Hepatocyte (in vitro differentiated cells): ENCODE measurements at regions not wholly inside any gene's neighbourhood (a gene's known extent, or its start where the extent isn't known, plus 50 kb on each side); places are given as distances from the start of the nearest gene placed in this dataset.

ENCODE experiments used
- DNase-seq: peaks from one replicate; pipeline ENCODE4 v3.0.0-alpha.2; 2016; ENCODE audit warnings: low spot score
- H2AFZ ChIP-seq: fragments of 200-600 bp; sonication (generic); 2 replicates; pipeline ENCODE4 v1.6.0; 2016; ENCODE audit warnings: antibody characterized with exemption, mild to moderate bottlenecking
- H3K27ac ChIP-seq: fragments of 200-600 bp; sonication (generic); 2 replicates; pipeline ENCODE4 v1.5.1; 2016; ENCODE audit warnings: mild to moderate bottlenecking
- H3K27me3 ChIP-seq: fragments of 200-600 bp; sonication (generic); 2 replicates; pipeline ENCODE4 v1.6.1; 2016
- H3K36me3 ChIP-seq: fragments of 200-600 bp; sonication (generic); replicated peaks from 2 replicates; pipeline ENCODE4 v1.5.1; 2016; ENCODE audit warnings: low read depth; ENCODE audit not compliant: insufficient read depth
- H3K4me1 ChIP-seq: fragments of 200-600 bp; sonication (generic); 2 replicates; pipeline ENCODE4 v1.5.1; 2016; ENCODE audit warnings: mild to moderate bottlenecking, moderate library complexity; ENCODE audit not compliant: insufficient read depth
- H3K4me2 ChIP-seq: fragments of 200-600 bp; sonication (generic); 2 replicates; pipeline ENCODE4 v1.6.0; 2016
- H3K4me3 ChIP-seq: fragments of 200-600 bp; sonication (generic); 2 replicates; pipeline ENCODE4 v1.5.1; 2016; ENCODE audit warnings: mild to moderate bottlenecking
- H3K79me2 ChIP-seq: fragments of 200-600 bp; sonication (generic); 2 replicates; pipeline ENCODE4 v1.6.0; 2017; ENCODE audit warnings: mild to moderate bottlenecking
- H3K9me2 ChIP-seq: fragments of 200-600 bp; sonication (generic); replicated peaks from 2 replicates; pipeline ENCODE4 v1.6.0; 2017; ENCODE audit warnings: mild to moderate bottlenecking; ENCODE audit not compliant: insufficient read depth
- H3K9me3 ChIP-seq: fragments of 200-600 bp; sonication (generic); 2 replicates; pipeline ENCODE4 v1.5.1; 2016; ENCODE audit warnings: low read depth, mild to moderate bottlenecking
- H4K20me1 ChIP-seq: fragments of 200-600 bp; sonication (generic); 2 replicates; pipeline ENCODE4 v1.6.0; 2016; ENCODE audit warnings: mild to moderate bottlenecking; ENCODE audit not compliant: insufficient read depth, poor library complexity, severe bottlenecking
- EZH2 ChIP-seq: fragments of 200-600 bp; sonication (generic); IDR thresholded peaks from 2 replicates; pipeline ENCODE4 v1.6.1; 2016; ENCODE audit warnings: antibody characterized with exemption, mild to moderate bottlenecking, borderline replicate concordance
- EZH2phosphoT487 ChIP-seq: fragments of 200-600 bp; sonication (generic); IDR thresholded peaks from one replicate; pipeline ENCODE4 v1.6.1; 2018; ENCODE audit warnings: antibody characterized with exemption, mild to moderate bottlenecking, low read depth, moderate library complexity; ENCODE audit not compliant: unreplicated experiment, severe bottlenecking
- WGBS: methylation state at CpG from one replicate; pipeline ENCODE4 v1.1.6; 2016; ENCODE audit warnings: low lambda C conversion rate; ENCODE audit errors: missing lambda C conversion rate; 5-methylcytosine and 5-hydroxymethylcytosine counted together
- TF ChIP-seq, protein P1 (sequence below): fragments of 200-600 bp; sonication (generic); IDR thresholded peaks from 2 replicates; pipeline ENCODE4 v1.5.1; 2016; ENCODE audit warnings: antibody characterized with exemption, mild to moderate bottlenecking; ENCODE audit not compliant: poor library complexity

DNA sequence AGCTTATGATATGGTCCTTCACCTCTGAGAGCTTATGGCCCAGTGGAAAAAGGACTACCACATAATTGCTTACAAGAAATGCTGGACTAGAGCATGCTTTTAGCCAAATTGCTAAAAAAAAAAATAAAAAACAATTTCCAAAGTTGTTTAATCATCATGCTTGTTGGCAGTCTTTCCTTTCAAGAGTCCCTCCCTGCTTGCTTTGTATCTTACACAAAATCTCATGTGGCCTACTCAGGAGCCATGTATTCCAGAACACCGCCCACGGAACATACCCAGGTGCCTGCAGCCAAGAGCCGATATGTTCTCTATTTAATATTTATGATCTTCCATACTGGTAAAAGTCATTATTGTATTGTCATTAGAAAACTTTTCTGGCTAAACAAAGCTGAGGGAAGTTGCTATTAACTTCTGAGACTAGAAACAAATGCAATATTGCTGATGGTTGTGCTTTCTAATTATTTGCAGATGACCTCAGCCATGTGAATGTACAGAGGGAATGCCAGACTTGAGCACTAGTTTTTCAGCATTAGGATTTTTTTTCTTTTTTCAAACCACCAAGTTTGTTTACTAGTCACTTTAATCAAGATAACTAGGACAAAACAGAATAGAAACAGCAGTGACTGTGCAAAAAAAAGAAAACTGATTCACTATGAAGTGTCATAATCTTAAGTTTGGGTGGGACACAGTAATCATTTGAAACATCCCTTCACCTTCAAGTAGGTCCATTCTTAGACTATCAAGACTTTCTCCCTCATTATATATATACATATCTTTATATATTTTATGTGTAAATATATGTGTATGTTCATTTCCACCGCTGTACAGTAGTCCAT lies 129.3 kb upstream of the GORAB start:
- H3K79me2 ChIP-seq = no peaks in the 10 kb centered on the region
- no peaks in the 10 kb centered on the region for H3K9me3 ChIP-seq
- H3K9me2 ChIP-seq = no peaks in the 10 kb centered on the region
- WGBS = 69% methylated on average over 4 of the region's 4 CpGs
- H3K36me3 ChIP-seq = no peaks in the 10 kb centered on the region
- no peaks in the 10 kb centered on the region for H3K27me3 ChIP-seq
- H4K20me1 ChIP-seq = no peaks in the 10 kb centered on the region
- TF ChIP-seq EZH2 (no peak), EZH2phosphoT487 (no peak)
- TF ChIP-seq, protein P1, sequence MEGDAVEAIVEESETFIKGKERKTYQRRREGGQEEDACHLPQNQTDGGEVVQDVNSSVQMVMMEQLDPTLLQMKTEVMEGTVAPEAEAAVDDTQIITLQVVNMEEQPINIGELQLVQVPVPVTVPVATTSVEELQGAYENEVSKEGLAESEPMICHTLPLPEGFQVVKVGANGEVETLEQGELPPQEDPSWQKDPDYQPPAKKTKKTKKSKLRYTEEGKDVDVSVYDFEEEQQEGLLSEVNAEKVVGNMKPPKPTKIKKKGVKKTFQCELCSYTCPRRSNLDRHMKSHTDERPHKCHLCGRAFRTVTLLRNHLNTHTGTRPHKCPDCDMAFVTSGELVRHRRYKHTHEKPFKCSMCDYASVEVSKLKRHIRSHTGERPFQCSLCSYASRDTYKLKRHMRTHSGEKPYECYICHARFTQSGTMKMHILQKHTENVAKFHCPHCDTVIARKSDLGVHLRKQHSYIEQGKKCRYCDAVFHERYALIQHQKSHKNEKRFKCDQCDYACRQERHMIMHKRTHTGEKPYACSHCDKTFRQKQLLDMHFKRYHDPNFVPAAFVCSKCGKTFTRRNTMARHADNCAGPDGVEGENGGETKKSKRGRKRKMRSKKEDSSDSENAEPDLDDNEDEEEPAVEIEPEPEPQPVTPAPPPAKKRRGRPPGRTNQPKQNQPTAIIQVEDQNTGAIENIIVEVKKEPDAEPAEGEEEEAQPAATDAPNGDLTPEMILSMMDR = no peak
- no peak overlapping the region for H2AFZ ChIP-seq
- H3K4me3 ChIP-seq = no peak overlapping the region
- no peak overlapping the region for H3K27ac ChIP-seq
- no peak overlapping the region for H3K4me2 ChIP-seq
- H3K4me1 ChIP-seq = no peaks in the 10 kb centered on the region
- no peak for DNase-seq

DNA sequence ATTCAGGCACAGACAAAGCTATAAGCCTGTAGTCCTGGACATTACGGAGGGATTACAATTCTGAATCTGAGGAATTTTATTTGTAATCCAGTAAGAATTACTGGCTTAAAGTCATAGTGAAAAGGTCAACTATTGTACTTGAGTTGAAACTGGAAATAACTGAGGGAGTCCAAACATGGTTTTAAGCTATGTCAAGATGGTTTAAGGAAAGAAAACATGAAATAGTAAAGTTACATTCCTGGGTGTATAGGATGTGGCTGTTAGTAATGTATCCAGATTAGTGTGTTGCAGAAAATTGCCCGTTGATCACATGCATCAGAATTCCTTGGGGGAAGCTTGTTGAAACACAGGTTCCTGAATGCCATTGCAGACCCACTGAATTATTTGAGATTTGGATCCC lies 124.8 kb upstream of the GORAB start:
- Histone ChIP-seq H3K9me3 (no peaks in the 10 kb centered on the region), H3K27me3 (no peaks in the 10 kb centered on the region), H2AFZ (no peak overlapping the region), H3K79me2 (no peaks in the 10 kb centered on the region), H3K4me2 (no peak overlapping the region), H3K4me3 (no peak overlapping the region), H3K36me3 (no peaks in the 10 kb centered on the region), H3K9me2 (no peaks in the 10 kb centered on the region), H3K4me1 (no peaks in the 10 kb centered on the region), H4K20me1 (no peaks in the 10 kb centered on the region), H3K27ac (no peak overlapping the region)
- 73% methylated on average over 2 of the region's 2 CpGs for WGBS
- DNase-seq = no peak
- TF ChIP-seq EZH2 (no peak), EZH2phosphoT487 (no peak)
- TF ChIP-seq, protein P1 = no peak

DNA sequence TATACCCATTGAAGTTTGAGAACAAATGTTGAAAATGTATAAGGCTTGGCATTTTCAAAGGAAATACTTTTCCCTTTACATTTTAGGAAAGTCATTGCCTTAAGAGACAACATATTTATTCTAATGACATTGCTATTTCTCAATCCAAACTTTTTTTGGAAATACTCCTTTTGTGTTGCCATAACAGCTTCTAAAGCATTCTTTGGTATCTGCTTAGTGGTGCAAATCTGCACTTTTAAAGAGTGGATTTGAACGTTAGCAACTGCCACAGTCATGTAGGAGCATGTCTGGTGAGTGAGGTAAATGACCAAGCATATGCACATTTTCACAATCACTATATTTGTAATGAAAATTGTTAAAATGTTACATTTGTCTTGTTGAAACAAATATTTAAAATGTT lies 124.4 kb upstream of the GORAB start:
- no peaks in the 10 kb centered on the region for H3K27me3 ChIP-seq
- no peaks in the 10 kb centered on the region for H4K20me1 ChIP-seq
- no peak for DNase-seq
- TF ChIP-seq EZH2 (no peak), EZH2phosphoT487 (no peak)
- TF ChIP-seq, protein P1 = no peak
- H3K79me2 ChIP-seq = no peaks in the 10 kb centered on the region
- H3K27ac ChIP-seq = no peak overlapping the region
- H3K4me2 ChIP-seq = no peak overlapping the region
- no peaks in the 10 kb centered on the region for H3K9me3 ChIP-seq
- no peak overlapping the region for H3K4me3 ChIP-seq
- H3K36me3 ChIP-seq = no peaks in the 10 kb centered on the region
- H2AFZ ChIP-seq = no peak overlapping the region
- WGBS = 67% methylated on average over 1 of the region's 1 CpG
- no peaks in the 10 kb centered on the region for H3K9me2 ChIP-seq
- no peaks in the 10 kb centered on the region for H3K4me1 ChIP-seq
